Esophagus squamous epithelium (tissue), 4 donors: ENCODE measurements at regions not wholly inside any gene's neighbourhood (a gene's known extent, or its start where the extent isn't known, plus 50 kb on each side); places are given as distances from the start of the nearest gene placed in this dataset.
"Not testable (repeated sequence)": the region's sequence is repeated elsewhere in the genome, so short reads cannot be mapped to it uniquely, and the experiment has no call there.

ENCODE experiments used
- CTCF ChIP-seq, 6 experiments: fragments of 450-650 bp in 4 of 6; fragments of 200-600 bp in 2 of 6; sonication (generic) in 2 of 6; IDR thresholded peaks; one replicate each; pipeline ENCODE4 v1.5.1; 2016 to 2019; ENCODE audit warnings: antibody characterized with exemption in 6 of 6, mild to moderate bottlenecking in 4 of 6, moderate library complexity in 4 of 6
- POLR2A ChIP-seq, 4 donors: fragments of 450-650 bp; IDR thresholded peaks; one replicate each; pipeline ENCODE4 v1.6.1; 2017; ENCODE audit warnings: antibody characterized with exemption in 4 of 4, mild to moderate bottlenecking in 4 of 4, moderate library complexity in 3 of 4

GRCh38 chr3:153933481-153933880 lies 187.7 kb upstream of the ARHGEF26 start:
- not testable (repeated sequence) for TF ChIP-seq CTCF, POLR2A (IDR thresholded peaks at IDR 0.05)
